HG03575 (cell line): ENCODE measurements at regions not wholly inside any gene's neighbourhood (a gene's known extent, or its start where the extent isn't known, plus 50 kb on each side); places are given as distances from the start of the nearest gene placed in this dataset.

Source experiments
- ATAC-seq: cut with Tn5 transposase; IDR thresholded peaks from one replicate; pipeline ENCODE4 v1.9.1; 2021; ENCODE audit not compliant: unreplicated experiment, insufficient number of reproducible peaks, low FRiP score; ENCODE audit errors: extremely low read depth

GRCh38 chr1:198892065-198892464 lies 253.2 kb downstream of the PTPRC start:
- ATAC-seq: no peak

- no peak for ATAC-seq
These were observed 254.3 kb downstream of the PTPRC start for GRCh38 chr1:198893141-198893540.

GRCh38 chr1:198893763-198894444 lies 255.1 kb downstream of the PTPRC start:
- no peak for ATAC-seq

- ATAC-seq: no peak
These were observed 262.4 kb downstream of the PTPRC start for GRCh38 chr1:198901266-198901665.

- no peak for ATAC-seq
These were observed 263.8 kb downstream of the PTPRC start for GRCh38 chr1:198902655-198903054.

- no peak for ATAC-seq
These were observed 264.4 kb downstream of the PTPRC start for GRCh38 chr1:198903203-198903602.

GRCh38 chr1:198903621-198904020 lies 264.8 kb downstream of the PTPRC start:
- ATAC-seq: no peak

GRCh38 chr1:198904321-198904720 lies 265.5 kb downstream of the PTPRC start:
- no peak for ATAC-seq

GRCh38 chr1:198906739-198907422 lies 268.0 kb downstream of the PTPRC start:
- ATAC-seq: no peak

- no peak for ATAC-seq
These were observed 268.5 kb downstream of the PTPRC start for GRCh38 chr1:198907423-198907746.

- ATAC-seq: no peak
These were observed 270.2 kb downstream of the PTPRC start for GRCh38 chr1:198908995-198909394.

GRCh38 chr1:198909973-198910372 lies 271.1 kb downstream of the PTPRC start:
- ATAC-seq: no peak

GRCh38 chr1:198910816-198911215 lies 272.0 kb downstream of the PTPRC start:
- ATAC-seq: no peak

GRCh38 chr1:198912046-198912445 lies 273.2 kb downstream of the PTPRC start:
- no peak for ATAC-seq

GRCh38 chr1:198913667-198914066 lies 274.8 kb downstream of the PTPRC start:
- no peak for ATAC-seq

- ATAC-seq: no peak
These were observed 276.7 kb downstream of the PTPRC start for GRCh38 chr1:198915327-198916231.

- no peak for ATAC-seq
These were observed 278.4 kb downstream of the PTPRC start for GRCh38 chr1:198917226-198917625.

- ATAC-seq: no peak
These were observed 280.1 kb downstream of the PTPRC start for GRCh38 chr1:198918920-198919319.

GRCh38 chr1:198919667-198920398 lies 281.0 kb downstream of the PTPRC start:
- peak; percentile 38 for ATAC-seq
